ENCODE measurements at regions not wholly inside any gene's neighbourhood (a gene's known extent, or its start where the extent isn't known, plus 50 kb on each side); places are given as distances from the start of the nearest gene placed in this dataset.

- Histone ChIP-seq H4K20me1 (ENCODE audit: control insufficient read depth, insufficient read depth) (no peaks in the 10 kb centered on the region), H3K79me2 (ENCODE audit: control insufficient read depth, insufficient read depth, low read length) (no peaks in the 10 kb centered on the region), H3K9me3 (replicated peaks; ENCODE audit: control insufficient read depth, insufficient read depth, low read length) (no peaks in the 10 kb centered on the region), H3K9ac (ENCODE audit: control insufficient read depth, insufficient read depth, low read length) (no peak overlapping the region), H2AFZ (ENCODE audit: control insufficient read depth, low read depth, low read length) (no peak overlapping the region), H3K27ac (ENCODE audit: control insufficient read depth, insufficient read depth) (no peak overlapping the region), H3K36me3 (ENCODE audit: control insufficient read depth in 2 of 2, insufficient read depth in 2 of 2, low read length in 1 of 2) (no peaks in the 10 kb centered on the region), H3K4me2 (ENCODE audit: control insufficient read depth, insufficient read depth) (no peak overlapping the region), H3K4me3 (no peak overlapping the region), H3K27me3 (replicated peaks in 1 of 2; ENCODE audit: control insufficient read depth in 2 of 2, insufficient read depth in 2 of 2, low read length in 1 of 2) (peaks cover 0 to 3% of the 10 kb centered on the region in 2 experiments; a peak in 1 of 4 replicates), H3K4me1 (ENCODE audit: control insufficient read depth, insufficient read depth, low read length) (peaks cover 10% of the 10 kb centered on the region; the same call in 1 of the 2 replicates)
- no TSS peak for BruUV-seq (replicated peaks)
- RAD21 ChIA-PET (ENCODE audit: unreplicated experiment) = interaction anchor here (0.7 to 2.8 kb wide), 35 partner anchors 11 to 1826 kb away, joined by 3 to 32 read pairs (median 4); no protein-coding TSS in a partner anchor
- TF ChIP-seq RAD21 (IDR thresholded peaks at IDR 0.05; ENCODE audit: insufficient read depth, low read depth, low read length) (peak; percentile 93), CEBPZ (IDR thresholded peaks at IDR 0.05; ENCODE audit: low read depth, low read length) (no peak), STAT1 (conservative IDR thresholded peaks at IDR 0.05) (no peak), NR2C2 (IDR thresholded peaks at IDR 0.05; ENCODE audit: borderline replicate concordance, control insufficient read depth, insufficient read length, low read depth) (no peak), YY1 (IDR thresholded peaks at IDR 0.05; ENCODE audit: low read depth, low read length) (peak; percentile 72), CTCF (IDR thresholded peaks at IDR 0.05 in 2 of 3, conservative IDR thresholded peaks at IDR 0.05 in 1 of 3; ENCODE audit: control insufficient read depth in 2 of 3, extremely low read depth in 1 of 3, insufficient read depth in 1 of 3, low read depth in 3 of 3, low read length in 3 of 3) (peak; percentile 59 to 77 (median 63)), SMC3 (IDR thresholded peaks at IDR 0.05; ENCODE audit: borderline replicate concordance, low read length) (peak; percentile 74), ZNF687 (IDR thresholded peaks at IDR 0.05) (no peak), KAT2A (conservative IDR thresholded peaks at IDR 0.05; ENCODE audit: control insufficient read depth, low read depth, low read length) (no peak), CBX5 (IDR thresholded peaks at IDR 0.05; ENCODE audit: low read depth) (no peak), MYB (IDR thresholded peaks at IDR 0.05; ENCODE audit: borderline replicate concordance, low read depth, low read length) (no peak), CHD4 (IDR thresholded peaks at IDR 0.05) (no peak)
- POLR2A ChIA-PET = no interaction called here
- CTCF ChIA-PET = interaction anchor here (0.6 to 4.3 kb wide), 50 partner anchors 8 to 1818 kb away, joined by 3 to 100 read pairs (median 4); no protein-coding TSS in a partner anchor
- in situ Hi-C loops (cut with MboI) = loop anchor here (10.0 kb wide), 1 partner anchor 1819 kb away; no protein-coding TSS in a partner anchor
- peak; percentile 83 for ATAC-seq
- no peak for DNase-seq (ENCODE audit: low read depth, low spot score)
- SMC1A ChIA-PET (ENCODE audit: uncharacterized antibody, unreplicated experiment) = interaction anchor here (0.7 to 3.5 kb wide), 53 partner anchors 15 to 1825 kb away, joined by 3 to 107 read pairs (median 5); no protein-coding TSS in a partner anchor
- FAIRE-seq = peak; percentile 84
- intact Hi-C loops (cut with micrococcal nuclease; ENCODE audit: unreplicated experiment) = loop anchor here (2.0 to 5.0 kb wide), 3 partner anchors 297 to 1817 kb away; no protein-coding TSS in a partner anchor
- WGBS (ENCODE audit: insufficient coverage, insufficient replicate concordance, low lambda C conversion rate, missing lambda C conversion rate) = 2% methylated on average over 2 of the region's 2 CpGs
Observed at GRCh38 chr2:157194097-157194688, 63.3 kb upstream of the GALNT5 start.
